Thymus (tissue), 11 donors: ENCODE measurements at regions not wholly inside any gene's neighbourhood (a gene's known extent, or its start where the extent isn't known, plus 50 kb on each side); places are given as distances from the start of the nearest gene placed in this dataset.

Experiments used
- DNase-seq, 9 donors: peaks; one replicate each; pipeline ENCODE4 v3.0.0-alpha.2; 2013; ENCODE audit warnings: low spot score in 9 of 9, low read depth in 6 of 9, missing footprints in 1 of 9
- H3K27ac ChIP-seq, 2 donors: one replicate each; pipeline ENCODE4 v1.5.1; 2013; ENCODE audit warnings: control low read depth in 1 of 2, low read depth in 1 of 2, low read length in 1 of 2, mild to moderate bottlenecking in 1 of 2, moderate library complexity in 1 of 2
- H3K27me3 ChIP-seq, 2 donors: one replicate each; pipeline ENCODE4 v1.5.1; 2013; ENCODE audit warnings: low read length in 1 of 2; ENCODE audit not compliant: control insufficient read depth in 2 of 2, insufficient read depth in 1 of 2
- H3K36me3 ChIP-seq, 2 donors: one replicate each; pipeline ENCODE4 v1.5.1; 2013; ENCODE audit warnings: low read length in 1 of 2, mild to moderate bottlenecking in 1 of 2, moderate library complexity in 1 of 2; ENCODE audit not compliant: control insufficient read depth in 2 of 2, insufficient read depth in 2 of 2
- H3K4me1 ChIP-seq, 2 donors: one replicate each; pipeline ENCODE4 v1.5.1; 2013; ENCODE audit warnings: low read length in 2 of 2; ENCODE audit not compliant: control insufficient read depth in 2 of 2, insufficient read depth in 2 of 2
- H3K4me3 ChIP-seq, 2 donors: one replicate each; pipeline ENCODE4 v1.5.1; 2013; ENCODE audit warnings: low read length in 2 of 2, control low read depth in 1 of 2, mild to moderate bottlenecking in 1 of 2
- H3K9me3 ChIP-seq, 2 donors: one replicate each; pipeline ENCODE4 v1.5.1; 2013; ENCODE audit warnings: low read length in 1 of 2, mild to moderate bottlenecking in 1 of 2; ENCODE audit not compliant: control insufficient read depth in 2 of 2, insufficient read depth in 1 of 2
- WGBS: extraction: QIAGEN DNeasy Blood & Tissue Kit; methylation state at CpG from one replicate; pipeline ENCODE4 v1.1.7; 2013; 5-methylcytosine and 5-hydroxymethylcytosine counted together
- donor health status: healthy.

DNA sequence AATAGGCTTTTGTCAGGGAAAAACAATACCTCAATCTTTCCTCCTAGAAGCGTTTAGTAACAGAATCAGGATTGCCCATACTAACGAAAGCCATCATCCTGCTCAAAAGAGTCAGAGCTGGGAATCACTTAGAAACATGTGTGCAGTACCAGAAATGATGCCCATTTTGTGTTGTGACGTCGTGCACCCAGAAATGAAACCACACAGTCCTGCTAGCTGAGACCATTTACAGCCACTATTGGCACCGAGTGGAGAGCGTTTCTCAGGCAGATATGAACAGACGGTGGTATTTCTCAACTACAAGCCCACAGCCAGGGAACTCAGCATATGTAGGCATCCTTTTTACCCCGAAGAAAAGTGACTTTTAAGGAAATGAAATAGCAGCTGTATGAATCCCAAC lies 284.3 kb upstream of the LRATD1 start:
- no peaks in the 10 kb centered on the region for H3K36me3 ChIP-seq
- WGBS, result 85% methylated on average over 8 of the region's 8 CpGs

DNA sequence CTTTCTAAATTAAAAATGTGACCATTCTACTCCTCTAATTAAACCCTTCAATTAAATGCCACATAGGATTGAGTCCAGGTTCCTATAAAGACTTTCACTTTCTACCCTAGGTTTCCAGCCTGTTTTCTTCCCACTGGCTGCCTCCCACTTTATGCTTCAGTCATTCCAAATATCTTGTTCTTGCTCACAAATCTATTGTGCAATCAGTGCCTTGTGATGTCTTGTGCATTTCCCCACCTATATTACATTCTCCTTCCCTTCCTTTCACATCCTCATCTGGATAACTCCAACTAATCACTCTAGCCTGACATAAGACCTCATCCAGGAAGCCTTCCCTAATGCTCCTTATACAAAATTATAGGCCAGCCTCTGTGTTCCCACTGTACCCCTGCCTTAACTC lies 281.7 kb upstream of the LRATD1 start:
- H3K27me3 ChIP-seq, result no peaks in the 10 kb centered on the region
- DNase-seq, result no peak
- H3K4me1 ChIP-seq, result no peaks in the 10 kb centered on the region
- no peaks in the 10 kb centered on the region for H3K9me3 ChIP-seq
- no peak overlapping the region for H3K27ac ChIP-seq
- no peaks in the 10 kb centered on the region for H3K36me3 ChIP-seq
- no peak overlapping the region for H3K4me3 ChIP-seq

More for the DNA sequence above, 284.3 kb upstream of the LRATD1 start:
- no peak overlapping the region for H3K4me3 ChIP-seq
- no peak for DNase-seq
- H3K27ac ChIP-seq, result no peak overlapping the region
- H3K4me1 ChIP-seq, result no peaks in the 10 kb centered on the region
- no peaks in the 10 kb centered on the region for H3K27me3 ChIP-seq
- no peaks in the 10 kb centered on the region for H3K9me3 ChIP-seq

DNA sequence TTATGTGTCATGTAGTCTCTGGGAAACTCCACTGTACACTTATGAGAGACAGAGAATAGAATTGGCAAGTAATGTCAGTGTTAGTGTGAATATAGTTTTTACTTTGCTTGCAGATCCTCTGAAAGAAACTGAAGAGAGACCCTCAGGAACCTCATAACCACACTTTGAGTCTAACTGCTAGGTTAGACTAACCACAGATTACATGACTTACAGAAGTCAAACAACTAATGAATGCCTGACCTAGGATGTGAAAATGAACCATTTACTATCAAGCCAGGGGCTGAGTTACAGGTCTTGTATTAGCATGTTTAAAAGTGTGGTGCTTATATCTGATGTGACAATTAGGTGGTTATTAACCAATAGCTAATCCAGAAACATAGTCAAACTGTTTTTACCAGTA lies 280.4 kb upstream of the LRATD1 start:
- Histone ChIP-seq H3K4me1 (no peaks in the 10 kb centered on the region), H3K36me3 (no peaks in the 10 kb centered on the region), H3K27me3 (no peaks in the 10 kb centered on the region), H3K27ac (no peak overlapping the region), H3K9me3 (no peaks in the 10 kb centered on the region), H3K4me3 (no peak overlapping the region)
- no peak for DNase-seq

DNA sequence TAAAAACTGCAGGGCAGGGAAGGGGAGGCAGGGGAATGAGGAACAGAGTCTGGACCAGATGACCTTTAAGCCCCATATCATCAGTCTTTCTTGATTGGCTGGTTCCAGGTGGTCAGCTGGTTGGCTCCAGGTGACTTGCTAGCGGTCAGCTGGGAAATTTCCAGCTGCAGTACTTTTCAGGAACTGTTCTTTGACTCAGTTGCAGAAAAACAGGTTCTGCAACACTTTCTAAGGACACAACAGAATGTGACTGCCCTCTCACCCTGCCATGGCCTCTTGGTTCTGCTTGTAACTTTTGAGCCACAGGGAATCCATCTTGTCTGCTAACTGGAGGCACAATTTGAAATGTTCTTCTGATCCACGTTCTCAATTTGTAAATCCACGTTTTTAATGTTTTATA lies 278.3 kb upstream of the LRATD1 start:
- H3K36me3 ChIP-seq, result no peaks in the 10 kb centered on the region
- no peaks in the 10 kb centered on the region for H3K27me3 ChIP-seq
- DNase-seq, result no peak
- no peak overlapping the region for H3K27ac ChIP-seq
- WGBS, result 85% methylated on average over 3 of the region's 3 CpGs
- no peaks in the 10 kb centered on the region for H3K9me3 ChIP-seq
- H3K4me3 ChIP-seq, result no peak overlapping the region
- no peaks in the 10 kb centered on the region for H3K4me1 ChIP-seq

DNA sequence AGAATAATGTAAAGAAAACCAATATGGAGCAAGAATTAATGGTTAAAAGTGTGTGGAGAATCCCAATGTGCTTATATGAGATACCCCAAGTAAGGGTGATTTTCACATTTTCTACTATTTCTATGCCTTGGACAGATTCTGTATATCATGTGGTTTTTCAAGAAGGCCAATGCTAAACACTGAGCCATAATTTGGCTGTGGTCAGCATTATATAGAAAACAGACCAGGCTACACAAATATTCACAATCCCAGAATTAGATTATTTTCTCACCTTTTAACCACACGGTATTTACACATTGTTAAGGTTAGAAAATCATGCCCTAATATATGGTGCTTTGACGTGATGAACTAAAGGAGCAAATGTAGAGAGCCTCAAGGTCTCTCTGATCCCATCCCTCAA lies 277.4 kb upstream of the LRATD1 start:
- Histone ChIP-seq H3K27ac (no peak overlapping the region), H3K27me3 (no peaks in the 10 kb centered on the region)
- 89% methylated on average over 2 of the region's 2 CpGs for WGBS

DNA sequence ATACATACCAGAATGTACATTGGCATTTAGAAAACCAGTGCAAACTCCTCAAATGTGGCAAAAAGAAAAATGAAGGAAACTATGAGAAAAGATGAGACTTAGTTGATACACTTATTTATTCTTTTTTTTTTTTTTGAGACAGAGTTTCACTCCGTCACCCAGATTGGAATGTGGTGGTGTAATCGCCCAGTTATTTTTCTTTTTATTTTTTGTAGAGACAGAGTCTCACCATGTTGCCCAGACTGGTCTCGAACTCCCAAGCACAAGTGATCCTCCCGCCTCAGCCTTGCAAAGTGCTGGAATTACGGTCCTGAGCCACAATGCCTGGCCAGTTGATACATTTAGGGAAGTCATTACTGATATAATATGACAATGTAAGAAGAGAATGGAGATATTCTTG lies 274.2 kb upstream of the LRATD1 start:
- Histone ChIP-seq H3K27me3 (no peaks in the 10 kb centered on the region), H3K27ac (no peak overlapping the region), H3K4me1 (no peaks in the 10 kb centered on the region), H3K9me3 (no peaks in the 10 kb centered on the region), H3K36me3 (no peaks in the 10 kb centered on the region), H3K4me3 (no peak overlapping the region)
- 92% methylated on average over 5 of the region's 5 CpGs for WGBS
- DNase-seq, result no peak

More for the DNA sequence above, 277.4 kb upstream of the LRATD1 start:
- no peaks in the 10 kb centered on the region for H3K9me3 ChIP-seq
- DNase-seq, result no peak
- no peak overlapping the region for H3K4me3 ChIP-seq
- no peaks in the 10 kb centered on the region for H3K4me1 ChIP-seq
- no peaks in the 10 kb centered on the region for H3K36me3 ChIP-seq

DNA sequence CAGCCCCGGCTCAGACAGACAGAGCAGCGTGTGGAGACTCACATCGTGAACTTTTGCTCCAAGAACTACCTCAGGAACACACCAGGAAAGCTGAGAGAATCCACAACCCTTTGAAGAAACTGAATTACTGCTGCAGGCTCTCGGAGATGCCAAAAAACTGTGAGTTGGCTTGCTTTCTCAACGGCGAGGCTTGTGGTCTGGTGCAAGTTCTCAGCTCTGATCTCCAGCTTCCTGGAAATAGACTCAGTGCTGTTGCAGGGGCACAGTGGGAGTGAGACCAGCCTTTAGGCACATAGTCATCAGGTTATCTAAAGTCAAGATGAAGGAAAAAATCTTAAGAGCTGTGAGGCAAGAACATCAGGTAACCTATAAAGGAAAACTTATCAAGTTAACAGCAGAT lies 273.7 kb upstream of the LRATD1 start:
- H3K9me3 ChIP-seq, result no peaks in the 10 kb centered on the region
- H3K27ac ChIP-seq, result no peak overlapping the region
- no peaks in the 10 kb centered on the region for H3K27me3 ChIP-seq
- WGBS, result 87% methylated on average over 6 of the region's 6 CpGs
- no peaks in the 10 kb centered on the region for H3K4me1 ChIP-seq
- DNase-seq, result no peak
- no peaks in the 10 kb centered on the region for H3K36me3 ChIP-seq
- no peak overlapping the region for H3K4me3 ChIP-seq

DNA sequence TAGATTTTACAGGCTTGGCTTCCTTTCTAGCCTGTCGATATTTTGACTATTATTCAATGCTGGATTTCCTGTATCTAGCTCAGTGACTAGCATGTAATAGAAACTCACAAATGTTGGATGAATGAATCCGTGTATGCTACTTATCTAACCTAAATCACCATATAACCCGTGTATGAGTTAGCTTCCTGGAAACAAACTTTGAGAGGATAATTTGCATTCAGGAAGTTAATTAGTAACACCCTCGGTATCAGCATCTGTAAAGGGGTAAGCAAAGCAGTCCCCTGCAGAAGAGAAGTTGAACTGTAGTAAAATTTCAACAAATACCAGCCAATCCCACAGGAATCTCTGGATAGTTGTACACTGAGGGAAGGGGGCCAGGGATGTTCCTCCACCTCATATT lies 269.4 kb upstream of the LRATD1 start:
- H3K27me3 ChIP-seq, result no peaks in the 10 kb centered on the region
- 86% methylated on average over 4 of the region's 4 CpGs for WGBS
- no peaks in the 10 kb centered on the region for H3K4me1 ChIP-seq
- no peaks in the 10 kb centered on the region for H3K9me3 ChIP-seq
- H3K36me3 ChIP-seq, result no peaks in the 10 kb centered on the region
- no peak overlapping the region for H3K27ac ChIP-seq
- no peak for DNase-seq
- no peak overlapping the region for H3K4me3 ChIP-seq

DNA sequence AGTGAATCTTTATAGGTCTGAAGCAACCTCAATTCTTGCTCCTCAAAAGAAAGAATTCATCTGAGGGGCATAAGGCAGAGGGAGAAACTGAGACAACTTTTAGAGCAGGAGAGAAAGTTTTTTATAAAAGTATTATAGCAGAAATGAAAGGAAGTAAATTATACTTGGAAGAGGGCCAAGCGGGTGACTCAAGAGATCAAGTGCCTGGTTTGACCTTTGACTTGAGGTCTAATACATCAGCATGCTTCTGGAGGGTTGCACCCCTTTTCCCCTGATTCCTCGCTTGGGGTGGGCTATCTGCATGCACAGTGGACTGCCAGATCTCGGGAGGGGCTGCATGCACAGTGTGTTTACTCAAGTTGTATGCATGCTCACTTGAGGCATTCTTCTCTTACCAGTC lies 268.5 kb upstream of the LRATD1 start:
- no peak overlapping the region for H3K27ac ChIP-seq
- no peak overlapping the region for H3K4me3 ChIP-seq
- H3K27me3 ChIP-seq, result no peaks in the 10 kb centered on the region
- no peaks in the 10 kb centered on the region for H3K9me3 ChIP-seq
- DNase-seq, result no peak
- 63% methylated on average over 3 of the region's 3 CpGs for WGBS
- H3K36me3 ChIP-seq, result no peaks in the 10 kb centered on the region
- no peaks in the 10 kb centered on the region for H3K4me1 ChIP-seq

DNA sequence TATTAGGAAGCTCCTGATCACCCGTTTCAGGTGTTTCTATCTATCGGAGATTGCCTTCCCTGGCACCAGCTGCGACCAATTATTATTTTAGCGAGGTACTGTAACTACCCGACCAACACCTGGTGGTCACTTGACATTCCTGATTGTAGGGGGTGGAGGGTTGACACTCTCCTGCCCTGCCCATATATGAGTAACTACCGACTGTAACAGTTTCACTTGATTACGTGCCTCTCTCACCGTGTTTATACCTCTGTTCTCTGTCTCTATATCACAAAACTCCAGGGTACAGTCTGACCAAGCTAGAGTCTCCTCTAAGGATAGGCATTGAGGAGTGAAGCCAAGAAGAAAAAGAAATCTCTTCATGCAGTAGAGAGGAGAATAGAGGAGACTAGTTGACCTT lies 268.0 kb upstream of the LRATD1 start:
- Histone ChIP-seq H3K4me1 (no peaks in the 10 kb centered on the region), H3K36me3 (no peaks in the 10 kb centered on the region), H3K27me3 (no peaks in the 10 kb centered on the region), H3K27ac (no peak overlapping the region), H3K9me3 (no peaks in the 10 kb centered on the region), H3K4me3 (no peak overlapping the region)
- 95% methylated on average over 8 of the region's 8 CpGs for whole genome bisulfite sequencing
- DNase-seq, result no peak
